Astrocyte (in vitro differentiated cells and primary cell): ENCODE measurements at regions not wholly inside any gene's neighbourhood (a gene's known extent, or its start where the extent isn't known, plus 50 kb on each side); places are given as distances from the start of the nearest gene placed in this dataset.

Source experiments
- DNase-seq: peaks from one replicate; pipeline ENCODE4 v3.0.0-alpha.2; 2010; ENCODE audit warnings: low read depth
- FAIRE-seq: peaks from 2 replicates; lab custom pipeline; 2011; peaks lifted over from hg19 to GRCh38; lab: Jason Lieb, UNC
- H2AFZ ChIP-seq: 2 replicates; pipeline ENCODE4 v1.6.0; 2012; ENCODE audit warnings: low read depth, low read length, inconsistent platforms
- H3K27ac ChIP-seq: 2 replicates; pipeline ENCODE4 v1.5.1; 2011; ENCODE audit warnings: low read depth, low read length, inconsistent platforms
- H3K27me3 ChIP-seq: 2 replicates; pipeline ENCODE4 v1.6.0; 2011; ENCODE audit warnings: low read length, inconsistent platforms; ENCODE audit not compliant: insufficient read depth
- H3K36me3 ChIP-seq: 2 replicates; pipeline ENCODE4 v1.5.1; 2011; ENCODE audit warnings: low read length, inconsistent platforms; ENCODE audit not compliant: insufficient read depth
- H3K4me1 ChIP-seq: 2 replicates; pipeline ENCODE4 v1.5.1; 2011; ENCODE audit warnings: low read length, inconsistent platforms; ENCODE audit not compliant: insufficient read depth
- H3K4me2 ChIP-seq: 2 replicates; pipeline ENCODE4 v1.6.0; 2012; ENCODE audit warnings: low read length, inconsistent platforms
- H3K4me3 ChIP-seq: 2 replicates; pipeline ENCODE4 v1.5.1; 2011; ENCODE audit warnings: low read depth, mild to moderate bottlenecking, low read length, inconsistent platforms; ENCODE audit not compliant: insufficient read depth
- H3K79me2 ChIP-seq: 2 replicates; pipeline ENCODE4 v1.6.0; 2012; ENCODE audit warnings: mild to moderate bottlenecking, low read length, inconsistent platforms; ENCODE audit not compliant: insufficient read depth
- H3K9ac ChIP-seq: 2 replicates; pipeline ENCODE4 v1.6.0; 2012; ENCODE audit warnings: mild to moderate bottlenecking, low read length, inconsistent platforms
- H3K9me3 ChIP-seq: 2 replicates; pipeline ENCODE4 v1.5.1; 2012; ENCODE audit warnings: low read depth, mild to moderate bottlenecking, low read length, inconsistent platforms; ENCODE audit not compliant: insufficient read depth
- H4K20me1 ChIP-seq: 2 replicates; pipeline ENCODE4 v1.6.0; 2012; ENCODE audit warnings: low read length, inconsistent platforms; ENCODE audit not compliant: insufficient read depth
- H3K27ac Mint-ChIP-seq: one replicate; pipeline ENCODE4 v1.8.0; 2021; ENCODE audit warnings: mild to moderate bottlenecking, mixed read lengths; ENCODE audit not compliant: unreplicated experiment
- H3K27me3 Mint-ChIP-seq: one replicate; pipeline ENCODE4 v1.8.0; 2021; ENCODE audit warnings: low read depth, mixed read lengths; ENCODE audit not compliant: unreplicated experiment
- H3K36me3 Mint-ChIP-seq: one replicate; pipeline ENCODE4 v1.8.0; 2021; ENCODE audit warnings: low read depth, mixed read lengths; ENCODE audit not compliant: unreplicated experiment
- H3K4me1 Mint-ChIP-seq: one replicate; pipeline ENCODE4 v1.8.0; 2021; ENCODE audit warnings: low read depth, mixed read lengths; ENCODE audit not compliant: unreplicated experiment
- H3K4me3 Mint-ChIP-seq: one replicate; pipeline ENCODE4 v1.8.0; 2021; ENCODE audit warnings: mild to moderate bottlenecking, moderate library complexity, mixed read lengths; ENCODE audit not compliant: unreplicated experiment
- H3K9me3 Mint-ChIP-seq: one replicate; pipeline ENCODE4 v1.8.0; 2021; ENCODE audit warnings: mild to moderate bottlenecking, mixed read lengths; ENCODE audit not compliant: unreplicated experiment
- EZH2 ChIP-seq: IDR thresholded peaks from 2 replicates; pipeline ENCODE4 v1.6.1; 2012; ENCODE audit warnings: mild to moderate bottlenecking, low read length, inconsistent platforms; ENCODE audit not compliant: insufficient read depth
- TF ChIP-seq, protein P1 (sequence below): IDR thresholded peaks from 2 replicates; pipeline ENCODE4 v1.5.1; 2011; ENCODE audit warnings: low read depth, mild to moderate bottlenecking, inconsistent platforms, low read length, moderate library complexity; ENCODE audit not compliant: insufficient read depth

DNA sequence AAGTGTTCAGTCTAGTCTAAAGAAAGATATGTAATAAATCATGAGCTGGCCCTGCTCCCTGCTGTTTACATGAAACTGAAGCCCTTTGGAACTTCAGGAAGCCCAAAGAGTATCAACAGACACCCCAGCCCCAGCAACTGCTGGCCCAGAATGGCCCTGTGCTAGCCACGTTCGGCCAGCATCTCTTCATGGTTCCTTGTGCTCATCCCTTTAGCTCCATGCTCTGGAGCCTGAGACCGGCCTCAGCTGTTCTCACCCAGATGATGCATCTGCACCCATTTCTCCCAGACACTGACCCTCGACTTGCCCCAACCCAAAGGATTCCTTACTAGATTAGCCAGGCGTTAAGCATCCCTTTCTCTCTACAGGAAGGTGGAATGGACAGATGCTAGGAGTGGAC, 207.3 kb downstream of the HS3ST3B1 start:
- no peak overlapping the region for H3K27ac Mint-ChIP-seq
- no peak overlapping the region for H3K4me2 ChIP-seq
- FAIRE-seq (no peak), DNase-seq (no peak)
- H3K36me3 ChIP-seq, result no peaks in the 10 kb centered on the region
- H4K20me1 ChIP-seq, result no peaks in the 10 kb centered on the region
- H3K36me3 Mint-ChIP-seq, result no peaks in the 10 kb centered on the region
- H3K4me1 Mint-ChIP-seq, result no peaks in the 10 kb centered on the region
- H3K27me3 ChIP-seq, result no peaks in the 10 kb centered on the region
- no peaks in the 10 kb centered on the region for H3K79me2 ChIP-seq
- H3K27me3 Mint-ChIP-seq, result no peaks in the 10 kb centered on the region
- H2AFZ ChIP-seq, result no peak overlapping the region
- H3K9me3 ChIP-seq, result no peaks in the 10 kb centered on the region
- no peak overlapping the region for H3K4me3 Mint-ChIP-seq
- no peak for TF ChIP-seq EZH2
- TF ChIP-seq, protein P1, sequence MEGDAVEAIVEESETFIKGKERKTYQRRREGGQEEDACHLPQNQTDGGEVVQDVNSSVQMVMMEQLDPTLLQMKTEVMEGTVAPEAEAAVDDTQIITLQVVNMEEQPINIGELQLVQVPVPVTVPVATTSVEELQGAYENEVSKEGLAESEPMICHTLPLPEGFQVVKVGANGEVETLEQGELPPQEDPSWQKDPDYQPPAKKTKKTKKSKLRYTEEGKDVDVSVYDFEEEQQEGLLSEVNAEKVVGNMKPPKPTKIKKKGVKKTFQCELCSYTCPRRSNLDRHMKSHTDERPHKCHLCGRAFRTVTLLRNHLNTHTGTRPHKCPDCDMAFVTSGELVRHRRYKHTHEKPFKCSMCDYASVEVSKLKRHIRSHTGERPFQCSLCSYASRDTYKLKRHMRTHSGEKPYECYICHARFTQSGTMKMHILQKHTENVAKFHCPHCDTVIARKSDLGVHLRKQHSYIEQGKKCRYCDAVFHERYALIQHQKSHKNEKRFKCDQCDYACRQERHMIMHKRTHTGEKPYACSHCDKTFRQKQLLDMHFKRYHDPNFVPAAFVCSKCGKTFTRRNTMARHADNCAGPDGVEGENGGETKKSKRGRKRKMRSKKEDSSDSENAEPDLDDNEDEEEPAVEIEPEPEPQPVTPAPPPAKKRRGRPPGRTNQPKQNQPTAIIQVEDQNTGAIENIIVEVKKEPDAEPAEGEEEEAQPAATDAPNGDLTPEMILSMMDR, result no peak
- H3K27ac ChIP-seq, result no peak overlapping the region
- H3K4me1 ChIP-seq, result no peaks in the 10 kb centered on the region
- no peaks in the 10 kb centered on the region for H3K9me3 Mint-ChIP-seq
- no peak overlapping the region for H3K4me3 ChIP-seq
- H3K9ac ChIP-seq, result no peak overlapping the region

DNA sequence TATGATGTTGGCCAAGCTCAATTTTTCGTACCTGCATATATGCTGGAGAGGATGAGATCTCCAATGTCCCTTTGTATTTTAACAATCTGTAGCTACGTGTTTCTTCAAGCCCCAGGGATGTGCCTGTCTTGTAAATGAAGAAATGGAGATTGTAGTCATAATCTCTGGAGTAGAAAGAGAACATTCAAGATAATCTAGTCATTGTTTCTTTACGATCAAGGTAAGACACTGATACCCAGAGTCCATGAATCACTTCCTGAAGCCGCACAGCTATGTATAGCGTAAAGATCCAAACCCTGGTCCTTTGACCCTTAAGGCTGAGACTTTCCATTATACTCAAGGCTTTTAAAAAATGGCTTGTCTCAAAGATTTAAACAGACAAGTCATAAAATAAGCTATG, 205.5 kb downstream of the HS3ST3B1 start:
- TF ChIP-seq, protein P1, result no peak
- no peak for TF ChIP-seq EZH2
- no peaks in the 10 kb centered on the region for H3K9me3 ChIP-seq
- no peak overlapping the region for H3K4me2 ChIP-seq
- H3K9me3 Mint-ChIP-seq, result no peaks in the 10 kb centered on the region
- H3K4me3 Mint-ChIP-seq, result no peak overlapping the region
- no peaks in the 10 kb centered on the region for H3K36me3 Mint-ChIP-seq
- no peaks in the 10 kb centered on the region for H3K27me3 Mint-ChIP-seq
- FAIRE-seq (no peak), DNase-seq (no peak)
- H3K4me1 Mint-ChIP-seq, result no peaks in the 10 kb centered on the region
- H3K36me3 ChIP-seq, result no peaks in the 10 kb centered on the region
- no peak overlapping the region for H3K9ac ChIP-seq
- no peaks in the 10 kb centered on the region for H3K27me3 ChIP-seq
- H3K4me1 ChIP-seq, result no peaks in the 10 kb centered on the region
- H4K20me1 ChIP-seq, result no peaks in the 10 kb centered on the region
- no peak overlapping the region for H3K27ac Mint-ChIP-seq
- no peak overlapping the region for H3K27ac ChIP-seq
- H2AFZ ChIP-seq, result no peak overlapping the region
- no peaks in the 10 kb centered on the region for H3K79me2 ChIP-seq
- no peak overlapping the region for H3K4me3 ChIP-seq

DNA sequence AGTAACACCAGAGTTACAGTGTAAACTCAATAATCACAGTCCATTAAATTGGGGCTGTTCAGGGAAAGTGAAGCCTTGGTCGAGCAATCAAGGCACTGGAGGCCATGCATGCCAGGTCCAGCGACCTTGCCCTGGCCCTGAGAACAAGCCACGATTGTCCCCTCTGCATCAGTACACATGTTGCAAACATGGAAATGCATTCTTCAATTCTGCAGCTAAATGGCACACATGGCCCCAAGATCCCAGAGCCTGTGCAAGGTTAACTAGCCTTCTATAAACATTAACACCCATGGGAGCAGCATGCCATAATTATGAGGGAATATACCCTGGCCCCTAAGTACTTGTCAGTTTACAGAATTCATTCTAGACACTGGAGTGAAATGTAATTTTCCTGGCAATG, 204.7 kb downstream of the HS3ST3B1 start:
- Histone ChIP-seq H3K4me2 (no peak overlapping the region), H3K79me2 (no peaks in the 10 kb centered on the region), H3K27ac (no peak overlapping the region), H4K20me1 (no peaks in the 10 kb centered on the region), H3K36me3 (no peaks in the 10 kb centered on the region), H3K4me1 (no peaks in the 10 kb centered on the region), H3K9ac (no peak overlapping the region), H2AFZ (no peak overlapping the region), H3K9me3 (no peaks in the 10 kb centered on the region), H3K4me3 (no peak overlapping the region), H3K27me3 (no peaks in the 10 kb centered on the region)
- Mint-ChIP-seq H3K4me3 (no peak overlapping the region), H3K9me3 (no peaks in the 10 kb centered on the region), H3K27me3 (no peaks in the 10 kb centered on the region), H3K4me1 (no peaks in the 10 kb centered on the region), H3K36me3 (no peaks in the 10 kb centered on the region), H3K27ac (no peak overlapping the region)
- no peak for FAIRE-seq
- TF ChIP-seq EZH2, result no peak
- TF ChIP-seq, protein P1, result no peak
- DNase-seq, result no peak
